H7 (cell line): ENCODE measurements at regions not wholly inside any gene's neighbourhood (a gene's known extent, or its start where the extent isn't known, plus 50 kb on each side); places are given as distances from the start of the nearest gene placed in this dataset.

ENCODE experiments used
- DNase-seq: peaks from one replicate; pipeline ENCODE4 v3.0.0; 2012
- H3K27me3 ChIP-seq: 2 replicates; pipeline ENCODE4 v1.6.0; 2011; ENCODE audit warnings: mild to moderate bottlenecking, low read length; ENCODE audit not compliant: control insufficient read depth, insufficient read depth
- H3K36me3 ChIP-seq: replicated peaks from 2 replicates; pipeline ENCODE4 v1.5.1; 2011; ENCODE audit warnings: low read length; ENCODE audit not compliant: control insufficient read depth, insufficient read depth
- H3K4me3 ChIP-seq: 2 replicates; pipeline ENCODE4 v1.5.1; 2011; ENCODE audit warnings: low read depth, mild to moderate bottlenecking, control low read depth, low read length, moderate library complexity; ENCODE audit not compliant: insufficient read depth

DNA sequence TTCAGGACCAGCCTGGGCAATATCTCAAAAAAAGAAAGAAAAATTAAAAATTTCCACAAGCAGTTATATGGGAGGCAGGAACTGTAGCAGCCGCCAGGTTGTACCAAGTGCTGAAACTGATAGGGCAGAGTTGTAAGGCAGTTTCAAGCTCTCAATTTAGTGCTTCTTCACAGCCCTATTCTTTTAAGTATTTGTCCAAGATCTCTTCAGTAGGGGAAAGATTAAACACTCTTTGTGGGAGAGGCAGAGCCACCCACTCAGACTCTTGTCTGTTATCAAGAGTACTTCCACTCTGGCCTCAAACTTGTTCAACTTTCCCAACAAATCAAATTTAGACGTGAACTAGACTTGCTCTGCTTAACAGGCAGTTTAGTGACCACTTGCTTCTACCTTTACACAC, 228.7 kb downstream of the REEP3 start:
- Histone ChIP-seq H3K4me3 (no peak overlapping the region), H3K27me3 (no peaks in the 10 kb centered on the region), H3K36me3 (no peaks in the 10 kb centered on the region)
- DNase-seq: no peak

DNA sequence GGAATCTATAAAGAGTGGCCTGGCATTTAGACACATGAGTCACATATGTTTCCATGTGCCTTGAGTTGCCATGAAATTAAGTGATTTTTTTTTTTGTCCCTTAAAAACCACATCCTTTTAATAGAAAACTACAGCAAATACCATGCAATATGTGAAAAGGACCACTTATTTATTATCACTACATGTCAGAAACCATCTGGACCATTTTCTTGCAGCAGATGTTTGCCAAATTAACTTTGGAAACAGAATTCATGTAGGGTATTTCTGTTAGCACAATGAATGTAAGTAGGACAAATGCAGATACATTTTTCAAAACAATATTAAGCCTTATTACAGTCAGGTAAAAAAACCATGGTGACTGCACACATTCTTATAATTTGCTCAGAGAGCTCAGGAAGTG, 230.6 kb downstream of the REEP3 start:
- no peaks in the 10 kb centered on the region for H3K36me3 ChIP-seq
- no peak for DNase-seq
- H3K4me3 ChIP-seq: no peak overlapping the region
- no peaks in the 10 kb centered on the region for H3K27me3 ChIP-seq

DNA sequence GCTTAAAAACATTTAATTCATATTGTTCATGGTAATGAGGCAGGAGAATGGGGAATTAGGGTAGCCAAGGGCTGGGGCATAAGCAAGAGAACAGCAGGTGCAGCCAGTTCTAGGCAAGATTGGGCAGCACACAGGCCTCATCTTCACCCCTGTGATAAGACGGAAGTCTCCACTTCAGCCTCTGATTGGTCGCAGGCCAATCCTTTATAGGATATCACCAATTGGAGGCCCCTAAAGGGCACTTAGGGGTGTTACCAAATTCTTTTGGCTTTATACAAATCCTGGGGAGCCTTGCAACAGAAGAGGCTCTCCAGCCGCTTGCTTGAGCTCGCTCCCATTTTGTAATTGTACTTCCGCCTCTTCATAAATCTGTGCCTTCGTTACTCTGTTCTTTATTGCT, 231.1 kb downstream of the REEP3 start:
- no peaks in the 10 kb centered on the region for H3K27me3 ChIP-seq
- no peak for DNase-seq
- H3K4me3 ChIP-seq: no peak overlapping the region
- no peaks in the 10 kb centered on the region for H3K36me3 ChIP-seq

DNA sequence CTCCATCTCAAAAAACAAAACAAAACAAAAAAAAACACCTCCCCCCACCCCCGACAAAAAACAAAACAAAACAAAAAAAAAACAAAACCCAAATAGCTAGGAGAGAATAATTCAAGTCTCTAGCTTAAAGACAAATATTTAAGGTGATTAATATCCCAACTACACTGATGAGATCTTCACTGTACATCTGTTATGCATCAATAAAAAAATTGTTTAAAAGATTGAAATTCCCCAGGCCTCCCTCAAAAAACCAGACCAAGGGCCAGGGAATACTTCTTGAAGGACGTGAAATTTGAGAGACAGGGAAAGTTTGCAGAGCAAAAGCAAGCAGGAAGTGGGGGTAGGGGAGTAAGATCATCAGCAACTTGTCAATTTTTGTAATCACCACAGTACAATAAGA, 232.6 kb downstream of the REEP3 start:
- no peaks in the 10 kb centered on the region for H3K36me3 ChIP-seq
- no peaks in the 10 kb centered on the region for H3K27me3 ChIP-seq
- DNase-seq: no peak
- no peak overlapping the region for H3K4me3 ChIP-seq

DNA sequence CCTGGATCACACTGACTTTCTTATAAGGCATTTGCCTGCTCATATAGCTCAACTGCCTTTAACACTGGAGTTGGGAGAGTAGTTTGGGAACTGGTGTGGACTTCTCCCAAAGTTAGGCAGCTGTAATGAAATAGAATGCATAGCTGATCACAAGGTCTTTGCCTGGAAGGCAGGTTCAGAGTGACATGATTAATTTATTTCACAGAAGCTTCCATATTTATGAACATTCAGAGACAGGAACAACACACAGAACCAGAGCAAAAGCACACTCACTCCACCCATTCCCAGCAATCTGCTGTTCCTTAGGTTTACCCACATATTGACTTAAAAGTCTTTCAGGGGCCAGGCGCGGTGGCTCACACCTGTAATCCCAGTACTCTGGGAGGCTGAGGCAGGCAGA, 234.2 kb downstream of the REEP3 start:
- H3K4me3 ChIP-seq: no peak overlapping the region

DNA sequence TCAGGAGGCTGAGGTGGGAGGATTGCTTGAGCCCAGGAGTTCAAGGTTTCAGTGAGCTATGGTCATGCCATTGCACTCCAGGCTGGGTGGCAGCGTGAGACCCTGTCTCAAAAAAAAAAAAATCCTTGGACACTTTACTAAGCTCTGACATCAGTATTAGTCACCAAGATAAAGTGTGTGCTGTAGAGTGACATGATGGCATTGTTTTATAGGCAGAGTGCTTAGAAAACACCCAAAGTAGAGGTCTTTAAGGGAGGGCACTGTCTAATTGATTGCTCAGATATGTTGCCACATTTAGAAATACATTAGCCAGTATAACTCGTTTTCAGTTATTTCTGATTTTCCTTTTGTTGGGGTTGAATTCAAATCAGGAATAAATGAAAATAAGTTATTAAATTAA, 235.9 kb downstream of the REEP3 start:
- no peaks in the 10 kb centered on the region for H3K36me3 ChIP-seq
- H3K27me3 ChIP-seq: no peaks in the 10 kb centered on the region
- no peak overlapping the region for H3K4me3 ChIP-seq
- no peak for DNase-seq

More for the DNA sequence above, 234.2 kb downstream of the REEP3 start:
- no peak for DNase-seq
- Histone ChIP-seq H3K27me3 (no peaks in the 10 kb centered on the region), H3K36me3 (no peaks in the 10 kb centered on the region)

DNA sequence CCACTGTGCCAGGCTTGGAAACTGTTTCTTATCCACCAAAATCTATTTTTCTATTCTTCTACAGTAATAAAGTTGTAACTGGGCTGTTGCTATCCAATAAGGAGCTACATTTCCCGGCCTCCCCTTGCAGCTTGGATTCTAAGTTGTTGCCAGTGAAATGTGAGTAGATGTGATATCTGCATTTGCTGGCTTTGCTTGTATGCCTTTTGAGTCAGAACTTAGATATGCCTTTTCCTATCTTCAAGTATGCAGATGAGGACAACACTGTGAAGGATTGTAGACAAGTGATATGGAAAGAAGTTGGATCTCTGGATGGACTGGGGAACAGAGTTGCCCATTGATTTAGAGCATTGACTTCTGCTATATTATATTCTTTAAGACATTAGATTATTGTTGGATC, 236.9 kb downstream of the REEP3 start:
- no peaks in the 10 kb centered on the region for H3K36me3 ChIP-seq
- no peak overlapping the region for H3K4me3 ChIP-seq
- H3K27me3 ChIP-seq: no peaks in the 10 kb centered on the region
- DNase-seq: no peak

DNA sequence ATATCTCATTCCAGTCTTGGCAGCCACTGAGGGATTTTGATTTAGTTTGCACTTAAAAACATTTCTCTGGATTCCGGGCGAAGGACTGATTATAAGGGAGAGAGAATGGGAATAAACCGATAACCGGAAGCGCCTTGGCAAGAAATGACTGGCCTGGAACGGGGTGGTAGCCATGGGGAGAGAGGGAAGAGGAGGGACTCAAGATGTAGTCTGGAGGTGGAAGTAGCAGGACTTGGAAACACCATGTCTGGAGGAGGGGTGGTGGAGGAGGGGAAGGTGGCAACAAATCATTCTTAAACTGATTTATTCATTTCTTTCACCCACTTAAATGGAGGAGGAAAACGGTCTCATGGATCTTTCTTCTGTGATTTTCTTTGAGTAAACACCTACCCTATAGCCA, 238.1 kb downstream of the REEP3 start:
- Histone ChIP-seq H3K36me3 (no peaks in the 10 kb centered on the region), H3K4me3 (no peak overlapping the region), H3K27me3 (no peaks in the 10 kb centered on the region)
- DNase-seq: no peak

DNA sequence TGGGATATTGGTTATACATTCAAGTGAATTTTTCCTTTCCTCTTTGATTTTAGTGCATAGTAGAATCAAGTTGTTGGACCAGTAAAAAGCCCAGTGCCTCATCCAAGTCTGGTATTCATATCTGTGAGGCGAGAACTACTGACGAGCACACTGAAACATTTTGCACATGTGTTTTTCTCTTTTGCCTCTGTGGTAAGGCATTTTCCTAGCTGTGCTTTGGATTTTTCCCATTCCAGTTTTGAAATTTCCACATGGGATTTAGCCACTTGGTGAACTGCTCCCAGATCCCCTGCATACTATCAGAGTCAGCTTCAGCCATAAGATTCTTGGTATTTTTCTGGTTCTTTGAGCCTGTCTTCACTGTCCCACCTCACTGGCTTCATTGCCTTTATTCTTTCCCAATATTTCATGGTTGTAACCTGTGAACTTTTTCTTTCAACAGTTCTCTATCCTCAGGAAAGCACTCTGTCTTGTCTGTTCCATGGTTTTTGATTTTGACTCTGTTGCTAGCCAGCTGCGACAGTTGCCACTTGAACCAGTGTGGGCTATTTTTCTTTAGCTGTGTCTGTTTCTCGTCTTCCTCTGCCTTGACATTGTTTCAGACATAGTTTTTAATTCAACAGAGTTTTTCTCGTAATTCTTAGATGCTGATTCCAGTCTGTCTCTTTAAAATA, 239.0 kb downstream of the REEP3 start:
- no peaks in the 10 kb centered on the region for H3K36me3 ChIP-seq
- no peak for DNase-seq
- H3K27me3 ChIP-seq: no peaks in the 10 kb centered on the region
- H3K4me3 ChIP-seq: no peak overlapping the region

DNA sequence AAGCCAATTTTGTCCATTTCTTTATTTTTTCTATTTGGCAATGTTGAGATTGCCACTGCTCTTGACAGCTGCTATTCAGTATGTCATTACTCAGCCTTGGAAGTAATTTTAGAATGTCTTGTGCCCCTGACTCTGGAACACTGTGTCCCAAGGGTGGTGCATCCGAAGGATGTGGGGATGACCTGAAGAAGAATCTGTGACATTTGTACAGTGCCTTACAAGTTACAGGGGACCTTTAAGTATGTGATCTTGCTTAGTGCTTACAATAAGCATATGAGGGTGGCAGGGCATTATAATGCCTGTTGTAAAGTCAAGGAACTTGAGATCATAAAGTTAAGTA, 239.5 kb downstream of the REEP3 start:
- no peaks in the 10 kb centered on the region for H3K27me3 ChIP-seq
- H3K4me3 ChIP-seq: no peak overlapping the region
- DNase-seq: no peak
- no peaks in the 10 kb centered on the region for H3K36me3 ChIP-seq

DNA sequence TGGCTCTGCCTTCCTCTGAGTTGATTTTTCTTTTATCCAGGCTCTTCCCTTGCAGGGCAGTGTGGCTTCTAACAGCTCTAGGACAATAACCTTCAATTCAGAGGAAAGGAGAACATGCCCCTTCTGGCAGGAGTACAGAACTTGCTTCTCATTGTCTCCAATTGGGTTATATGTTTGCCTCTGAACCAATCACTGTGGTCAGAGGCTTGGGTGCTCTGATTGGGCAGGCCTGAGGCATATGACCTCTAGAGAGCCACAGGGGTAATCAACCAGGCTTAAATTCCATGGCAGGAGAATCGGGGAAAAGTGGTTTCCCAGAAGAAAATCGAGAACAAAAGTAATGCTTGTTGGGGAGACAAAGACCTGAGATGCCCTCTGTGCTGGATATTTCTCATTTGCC, 240.0 kb downstream of the REEP3 start:
- H3K27me3 ChIP-seq: no peaks in the 10 kb centered on the region
- no peaks in the 10 kb centered on the region for H3K36me3 ChIP-seq
- no peak for DNase-seq
- no peak overlapping the region for H3K4me3 ChIP-seq

DNA sequence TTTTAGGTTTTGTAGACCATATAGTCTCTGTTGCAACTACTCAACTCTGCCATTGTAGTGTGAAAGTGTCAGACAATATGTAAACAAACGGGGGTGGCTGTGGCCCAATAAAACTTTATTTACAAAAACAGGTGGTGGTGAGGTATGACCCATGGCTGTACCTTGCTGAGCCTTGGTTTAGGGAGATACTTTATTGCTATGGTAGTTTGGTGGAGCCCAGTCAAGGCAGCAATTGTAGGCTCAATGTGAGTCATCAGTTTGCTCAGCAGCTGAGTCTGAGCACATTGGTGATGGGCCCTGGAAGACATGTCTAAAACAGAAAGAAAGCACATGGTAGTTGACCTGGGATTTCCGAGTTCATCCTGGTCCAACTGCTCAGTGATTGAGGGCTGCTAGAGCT, 242.5 kb downstream of the REEP3 start:
- no peaks in the 10 kb centered on the region for H3K27me3 ChIP-seq
- no peaks in the 10 kb centered on the region for H3K36me3 ChIP-seq
- DNase-seq: no peak
- H3K4me3 ChIP-seq: no peak overlapping the region

DNA sequence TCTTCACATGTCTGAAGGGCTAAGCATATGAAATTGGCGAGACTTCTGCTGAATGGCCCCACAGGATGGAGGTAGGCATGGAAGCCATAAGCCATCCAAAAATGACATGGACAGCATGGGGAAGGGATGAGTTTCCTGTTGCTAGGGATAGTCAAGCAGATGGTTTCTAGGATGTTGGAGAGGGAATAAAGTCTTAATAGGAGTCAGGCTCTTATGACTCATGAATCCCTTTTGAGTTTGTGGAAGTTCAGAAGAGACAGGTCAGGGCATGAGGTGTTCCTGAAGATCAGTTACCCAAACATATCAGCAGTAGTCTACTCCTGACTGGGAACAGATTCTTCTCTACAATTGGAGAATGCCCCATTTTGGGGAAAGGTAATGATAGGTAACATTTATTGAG, 243.9 kb downstream of the REEP3 start:
- DNase-seq: no peak
- Histone ChIP-seq H3K36me3 (no peaks in the 10 kb centered on the region), H3K27me3 (no peaks in the 10 kb centered on the region), H3K4me3 (no peak overlapping the region)

DNA sequence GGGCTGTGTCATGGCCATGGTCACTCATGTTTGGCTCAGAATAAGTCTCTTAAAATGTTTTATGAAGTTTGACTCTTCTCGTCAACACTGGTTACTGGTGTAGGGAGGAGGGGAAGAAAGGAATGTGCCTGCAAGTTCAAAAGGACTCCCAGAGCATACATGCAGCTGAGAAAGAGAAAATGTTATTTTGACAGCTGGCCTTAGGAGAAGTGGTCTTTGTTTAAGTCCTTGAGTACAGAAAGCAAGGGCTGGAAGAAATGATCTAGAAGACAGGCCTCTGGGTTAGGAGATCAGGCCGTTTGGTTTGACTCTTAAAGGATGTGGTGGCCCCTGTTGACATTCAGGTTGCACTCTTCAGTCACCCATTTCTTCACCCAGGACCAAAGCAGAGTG, 245.5 kb downstream of the REEP3 start:
- Histone ChIP-seq H3K27me3 (no peaks in the 10 kb centered on the region), H3K4me3 (no peak overlapping the region), H3K36me3 (no peaks in the 10 kb centered on the region)
- DNase-seq: no peak

DNA sequence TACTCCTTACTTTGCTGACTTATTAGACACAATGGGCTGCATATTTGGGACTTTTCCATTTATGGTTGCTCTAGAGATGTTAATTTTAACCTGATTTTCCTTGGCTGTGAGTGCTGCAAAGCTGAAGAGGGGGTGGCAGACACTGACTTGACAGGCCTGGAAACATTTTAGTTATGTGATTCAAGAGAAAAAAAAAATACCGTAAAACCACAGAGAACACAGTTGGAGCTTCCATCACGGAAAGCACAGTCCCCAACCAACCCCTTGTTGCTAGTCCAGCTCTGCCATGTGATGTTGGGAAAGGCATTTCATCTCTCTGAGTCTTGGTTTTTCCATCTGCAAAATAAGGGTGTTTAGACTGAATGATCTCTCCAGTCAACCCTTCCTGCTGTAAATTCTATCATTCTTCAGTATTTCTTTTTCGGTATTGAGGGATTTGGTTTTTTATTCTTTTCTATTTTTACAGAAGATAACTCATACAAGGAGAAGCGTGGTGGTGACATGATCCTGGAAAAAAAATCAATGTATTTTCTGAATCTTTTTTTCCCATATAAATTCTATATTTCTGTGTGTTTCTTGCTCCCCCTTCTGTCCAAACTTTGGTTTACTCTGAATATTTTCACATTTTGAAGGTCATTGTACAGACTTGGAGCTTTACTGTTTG, 246.1 kb downstream of the REEP3 start:
- H3K4me3 ChIP-seq: no peak overlapping the region
- no peaks in the 10 kb centered on the region for H3K36me3 ChIP-seq
- no peak for DNase-seq
- no peaks in the 10 kb centered on the region for H3K27me3 ChIP-seq

DNA sequence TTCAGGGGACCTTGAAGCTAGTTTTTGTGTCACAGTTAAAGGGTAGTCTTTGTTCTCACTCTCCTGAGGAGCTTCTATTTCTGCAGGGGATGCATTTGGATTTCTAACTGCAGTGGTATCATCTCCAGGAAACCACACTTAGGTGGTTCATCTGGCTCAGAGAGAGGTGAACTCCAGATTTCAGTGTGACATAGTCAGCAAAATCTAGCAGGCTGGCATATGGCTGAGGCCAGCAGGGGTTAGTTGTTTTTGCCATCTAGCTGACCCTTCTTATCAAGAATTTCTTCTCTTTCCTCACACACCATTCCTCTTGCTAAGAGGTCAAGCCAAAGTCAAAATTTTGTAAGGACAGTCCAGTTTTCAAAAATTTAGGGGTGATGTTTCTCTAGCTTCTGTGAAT, 248.2 kb downstream of the REEP3 start:
- Histone ChIP-seq H3K27me3 (no peaks in the 10 kb centered on the region), H3K4me3 (no peak overlapping the region), H3K36me3 (no peaks in the 10 kb centered on the region)
- no peak for DNase-seq
